ENCODE measurements at regions not wholly inside any gene's neighbourhood (a gene's known extent, or its start where the extent isn't known, plus 50 kb on each side); places are given as distances from the start of the nearest gene placed in this dataset.

GRCh38 chr21:41012425-41012824 lies 155.5 kb upstream of the BACE2 start:
- Histone ChIP-seq H3K36me3 (ENCODE audit: control insufficient read depth, insufficient read depth, low read length) (no peaks in the 10 kb centered on the region), H3K27ac (ENCODE audit: low read depth, low read length) (no peak overlapping the region), H3K9ac (ENCODE audit: low read depth, low read length) (no peak overlapping the region), H3K4me3 (ENCODE audit: low read depth, low read length) (no peak overlapping the region), H3K4me1 (ENCODE audit: control insufficient read depth, insufficient read depth, low read length) (no peaks in the 10 kb centered on the region), H3K27me3 (ENCODE audit: control insufficient read depth, insufficient read depth, low read length) (no peaks in the 10 kb centered on the region), H3K9me3 (ENCODE audit: control insufficient read depth, insufficient read depth, low read length) (no peaks in the 10 kb centered on the region)

- Histone ChIP-seq H3K4me3 (ENCODE audit: low read depth, low read length) (no peak overlapping the region), H3K36me3 (ENCODE audit: control insufficient read depth, insufficient read depth, low read length) (no peaks in the 10 kb centered on the region), H3K9ac (ENCODE audit: low read depth, low read length) (no peak overlapping the region), H3K9me3 (ENCODE audit: control insufficient read depth, insufficient read depth, low read length) (no peaks in the 10 kb centered on the region), H3K27ac (ENCODE audit: low read depth, low read length) (no peak overlapping the region), H3K4me1 (ENCODE audit: control insufficient read depth, insufficient read depth, low read length) (no peaks in the 10 kb centered on the region), H3K27me3 (ENCODE audit: control insufficient read depth, insufficient read depth, low read length) (no peaks in the 10 kb centered on the region)
These were observed 151.5 kb upstream of the BACE2 start for GRCh38 chr21:41016472-41016871.

GRCh38 chr21:41018431-41018830 lies 149.5 kb upstream of the BACE2 start:
- Histone ChIP-seq H3K9me3 (ENCODE audit: control insufficient read depth, insufficient read depth, low read length) (no peaks in the 10 kb centered on the region), H3K9ac (ENCODE audit: low read depth, low read length) (no peak overlapping the region), H3K4me1 (ENCODE audit: control insufficient read depth, insufficient read depth, low read length) (no peaks in the 10 kb centered on the region), H3K27ac (ENCODE audit: low read depth, low read length) (no peak overlapping the region), H3K4me3 (ENCODE audit: low read depth, low read length) (no peak overlapping the region), H3K27me3 (ENCODE audit: control insufficient read depth, insufficient read depth, low read length) (no peaks in the 10 kb centered on the region), H3K36me3 (ENCODE audit: control insufficient read depth, insufficient read depth, low read length) (no peaks in the 10 kb centered on the region)

GRCh38 chr21:41023936-41024335 lies 144.0 kb upstream of the BACE2 start:
- H3K27me3 ChIP-seq (ENCODE audit: control insufficient read depth, insufficient read depth, low read length): no peaks in the 10 kb centered on the region
- H3K27ac ChIP-seq (ENCODE audit: low read depth, low read length): no peak overlapping the region
- H3K9ac ChIP-seq (ENCODE audit: low read depth, low read length): no peak overlapping the region
- no peaks in the 10 kb centered on the region for H3K9me3 ChIP-seq (ENCODE audit: control insufficient read depth, insufficient read depth, low read length)
- no peaks in the 10 kb centered on the region for H3K4me1 ChIP-seq (ENCODE audit: control insufficient read depth, insufficient read depth, low read length)
- no peak overlapping the region for H3K4me3 ChIP-seq (ENCODE audit: low read depth, low read length)
- no peaks in the 10 kb centered on the region for H3K36me3 ChIP-seq (ENCODE audit: control insufficient read depth, insufficient read depth, low read length)

GRCh38 chr21:41024341-41024740 lies 143.6 kb upstream of the BACE2 start:
- no peak overlapping the region for H3K9ac ChIP-seq (ENCODE audit: low read depth, low read length)
- H3K4me3 ChIP-seq (ENCODE audit: low read depth, low read length): no peak overlapping the region
- H3K9me3 ChIP-seq (ENCODE audit: control insufficient read depth, insufficient read depth, low read length): no peaks in the 10 kb centered on the region
- no peak overlapping the region for H3K27ac ChIP-seq (ENCODE audit: low read depth, low read length)
- no peaks in the 10 kb centered on the region for H3K27me3 ChIP-seq (ENCODE audit: control insufficient read depth, insufficient read depth, low read length)
- H3K36me3 ChIP-seq (ENCODE audit: control insufficient read depth, insufficient read depth, low read length): no peaks in the 10 kb centered on the region
- H3K4me1 ChIP-seq (ENCODE audit: control insufficient read depth, insufficient read depth, low read length): no peaks in the 10 kb centered on the region

GRCh38 chr21:41024746-41025254 lies 143.2 kb upstream of the BACE2 start:
- H3K9me3 ChIP-seq (ENCODE audit: control insufficient read depth, insufficient read depth, low read length): no peaks in the 10 kb centered on the region
- no peaks in the 10 kb centered on the region for H3K36me3 ChIP-seq (ENCODE audit: control insufficient read depth, insufficient read depth, low read length)
- no peak overlapping the region for H3K27ac ChIP-seq (ENCODE audit: low read depth, low read length)
- H3K4me3 ChIP-seq (ENCODE audit: low read depth, low read length): no peak overlapping the region
- no peaks in the 10 kb centered on the region for H3K4me1 ChIP-seq (ENCODE audit: control insufficient read depth, insufficient read depth, low read length)
- H3K9ac ChIP-seq (ENCODE audit: low read depth, low read length): no peak overlapping the region
- H3K27me3 ChIP-seq (ENCODE audit: control insufficient read depth, insufficient read depth, low read length): no peaks in the 10 kb centered on the region

- no peak overlapping the region for H3K4me3 ChIP-seq (ENCODE audit: low read depth, low read length)
- no peak overlapping the region for H3K27ac ChIP-seq (ENCODE audit: low read depth, low read length)
- no peaks in the 10 kb centered on the region for H3K36me3 ChIP-seq (ENCODE audit: control insufficient read depth, insufficient read depth, low read length)
- H3K27me3 ChIP-seq (ENCODE audit: control insufficient read depth, insufficient read depth, low read length): no peaks in the 10 kb centered on the region
- no peaks in the 10 kb centered on the region for H3K9me3 ChIP-seq (ENCODE audit: control insufficient read depth, insufficient read depth, low read length)
- no peak overlapping the region for H3K9ac ChIP-seq (ENCODE audit: low read depth, low read length)
- no peaks in the 10 kb centered on the region for H3K4me1 ChIP-seq (ENCODE audit: control insufficient read depth, insufficient read depth, low read length)
These were observed 138.4 kb upstream of the BACE2 start for GRCh38 chr21:41029571-41029970.

- no peak overlapping the region for H3K9ac ChIP-seq (ENCODE audit: low read depth, low read length)
- H3K27ac ChIP-seq (ENCODE audit: low read depth, low read length): no peak overlapping the region
- no peaks in the 10 kb centered on the region for H3K4me1 ChIP-seq (ENCODE audit: control insufficient read depth, insufficient read depth, low read length)
- no peaks in the 10 kb centered on the region for H3K9me3 ChIP-seq (ENCODE audit: control insufficient read depth, insufficient read depth, low read length)
- no peaks in the 10 kb centered on the region for H3K27me3 ChIP-seq (ENCODE audit: control insufficient read depth, insufficient read depth, low read length)
- no peaks in the 10 kb centered on the region for H3K36me3 ChIP-seq (ENCODE audit: control insufficient read depth, insufficient read depth, low read length)
- no peak overlapping the region for H3K4me3 ChIP-seq (ENCODE audit: low read depth, low read length)
These were observed 136.2 kb upstream of the BACE2 start for GRCh38 chr21:41031701-41032220.

GRCh38 chr21:41032541-41032940 lies 135.4 kb upstream of the BACE2 start:
- H3K9me3 ChIP-seq (ENCODE audit: control insufficient read depth, insufficient read depth, low read length): no peaks in the 10 kb centered on the region
- H3K4me1 ChIP-seq (ENCODE audit: control insufficient read depth, insufficient read depth, low read length): no peaks in the 10 kb centered on the region
- H3K36me3 ChIP-seq (ENCODE audit: control insufficient read depth, insufficient read depth, low read length): no peaks in the 10 kb centered on the region
- H3K9ac ChIP-seq (ENCODE audit: low read depth, low read length): no peak overlapping the region
- no peaks in the 10 kb centered on the region for H3K27me3 ChIP-seq (ENCODE audit: control insufficient read depth, insufficient read depth, low read length)
- no peak overlapping the region for H3K4me3 ChIP-seq (ENCODE audit: low read depth, low read length)
- no peak overlapping the region for H3K27ac ChIP-seq (ENCODE audit: low read depth, low read length)

- H3K27ac ChIP-seq (ENCODE audit: low read depth, low read length): no peak overlapping the region
- no peaks in the 10 kb centered on the region for H3K36me3 ChIP-seq (ENCODE audit: control insufficient read depth, insufficient read depth, low read length)
- H3K9ac ChIP-seq (ENCODE audit: low read depth, low read length): no peak overlapping the region
- no peaks in the 10 kb centered on the region for H3K9me3 ChIP-seq (ENCODE audit: control insufficient read depth, insufficient read depth, low read length)
- no peaks in the 10 kb centered on the region for H3K27me3 ChIP-seq (ENCODE audit: control insufficient read depth, insufficient read depth, low read length)
- H3K4me3 ChIP-seq (ENCODE audit: low read depth, low read length): no peak overlapping the region
- H3K4me1 ChIP-seq (ENCODE audit: control insufficient read depth, insufficient read depth, low read length): no peaks in the 10 kb centered on the region
These were observed 130.7 kb upstream of the BACE2 start for GRCh38 chr21:41037212-41037611.

- H3K27me3 ChIP-seq (ENCODE audit: control insufficient read depth, insufficient read depth, low read length): no peaks in the 10 kb centered on the region
- no peak overlapping the region for H3K27ac ChIP-seq (ENCODE audit: low read depth, low read length)
- no peak overlapping the region for H3K4me3 ChIP-seq (ENCODE audit: low read depth, low read length)
- no peak overlapping the region for H3K9ac ChIP-seq (ENCODE audit: low read depth, low read length)
- H3K4me1 ChIP-seq (ENCODE audit: control insufficient read depth, insufficient read depth, low read length): no peaks in the 10 kb centered on the region
- H3K36me3 ChIP-seq (ENCODE audit: control insufficient read depth, insufficient read depth, low read length): no peaks in the 10 kb centered on the region
- no peaks in the 10 kb centered on the region for H3K9me3 ChIP-seq (ENCODE audit: control insufficient read depth, insufficient read depth, low read length)
These were observed 130.0 kb upstream of the BACE2 start for GRCh38 chr21:41037936-41038335.

- H3K27me3 ChIP-seq (ENCODE audit: control insufficient read depth, insufficient read depth, low read length): no peaks in the 10 kb centered on the region
- H3K4me3 ChIP-seq (ENCODE audit: low read depth, low read length): no peak overlapping the region
- no peak overlapping the region for H3K9ac ChIP-seq (ENCODE audit: low read depth, low read length)
- H3K9me3 ChIP-seq (ENCODE audit: control insufficient read depth, insufficient read depth, low read length): no peaks in the 10 kb centered on the region
- H3K27ac ChIP-seq (ENCODE audit: low read depth, low read length): no peak overlapping the region
- peaks cover 4% of the 10 kb centered on the region; the same call in 1 of the 2 replicates for H3K4me1 ChIP-seq (ENCODE audit: control insufficient read depth, insufficient read depth, low read length)
- H3K36me3 ChIP-seq (ENCODE audit: control insufficient read depth, insufficient read depth, low read length): no peaks in the 10 kb centered on the region
These were observed 124.9 kb upstream of the BACE2 start for GRCh38 chr21:41043014-41043413.
